GM21529 (cell line): ENCODE measurements at regions not wholly inside any gene's neighbourhood (a gene's known extent, or its start where the extent isn't known, plus 50 kb on each side); places are given as distances from the start of the nearest gene placed in this dataset.
A peak's percentile ranks its signal among the peaks of the same experiment; 100 is the strongest.

Source experiments
- ATAC-seq: cut with Tn5 transposase; IDR thresholded peaks from one replicate; pipeline ENCODE4 v1.9.1; 2021; ENCODE audit not compliant: unreplicated experiment

- no peak for ATAC-seq
Measured at GRCh38 chr6:77979204-77979603, 326.4 kb downstream of the MEI4 start.

- peak; percentile 85 for ATAC-seq
Measured at GRCh38 chr6:77986380-77987034, 333.7 kb downstream of the MEI4 start.

DNA sequence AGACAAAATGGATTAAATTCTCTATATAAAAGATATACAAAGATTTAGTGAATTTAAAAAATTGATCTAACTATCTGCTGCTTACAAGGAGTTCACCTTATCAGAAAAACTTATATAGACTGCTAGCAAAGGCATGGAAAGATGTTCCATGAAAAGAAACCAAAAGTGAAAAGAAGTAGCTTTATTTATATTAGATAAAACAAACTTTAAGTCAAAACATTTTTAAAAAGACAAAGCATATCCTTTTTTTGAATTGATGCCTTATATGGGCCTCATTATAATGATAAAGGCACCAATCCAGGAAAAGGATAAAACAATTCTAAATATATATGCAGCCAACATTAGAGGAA, 334.2 kb downstream of the MEI4 start:
- peak; percentile 30 for ATAC-seq

GRCh38 chr6:78010130-78010529, 357.3 kb downstream of the MEI4 start:
- ATAC-seq = no peak

- ATAC-seq = no peak
Measured at GRCh38 chr6:78020586-78020985, 367.7 kb downstream of the MEI4 start.

GRCh38 chr6:78025502-78025901, 372.7 kb downstream of the MEI4 start:
- no peak for ATAC-seq

GRCh38 chr6:78031228-78031627, 378.4 kb downstream of the MEI4 start:
- ATAC-seq = no peak

GRCh38 chr6:78059171-78059570, 406.3 kb downstream of the MEI4 start:
- no peak for ATAC-seq

GRCh38 chr6:78062993-78063392, 410.2 kb downstream of the MEI4 start:
- ATAC-seq = no peak

DNA sequence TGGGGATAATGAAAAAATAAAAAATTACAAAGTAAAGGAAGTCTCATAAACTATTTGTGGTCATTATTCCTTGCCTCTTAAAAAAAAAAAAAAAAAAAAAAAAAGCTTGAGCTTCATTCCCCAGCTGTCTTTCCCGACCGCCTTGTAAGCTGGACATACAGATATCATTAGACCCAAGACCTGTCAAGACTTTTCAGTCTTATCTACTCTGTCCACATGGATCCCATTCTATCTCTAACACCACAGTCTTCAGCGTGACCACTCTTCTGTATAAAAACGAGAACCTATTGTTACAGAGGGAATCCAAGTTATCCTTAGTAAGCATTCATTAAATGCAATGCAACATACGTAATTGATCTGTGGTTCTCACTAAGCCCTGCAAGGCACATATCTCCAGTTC, 423.5 kb downstream of the MEI4 start:
- no peak for ATAC-seq

DNA sequence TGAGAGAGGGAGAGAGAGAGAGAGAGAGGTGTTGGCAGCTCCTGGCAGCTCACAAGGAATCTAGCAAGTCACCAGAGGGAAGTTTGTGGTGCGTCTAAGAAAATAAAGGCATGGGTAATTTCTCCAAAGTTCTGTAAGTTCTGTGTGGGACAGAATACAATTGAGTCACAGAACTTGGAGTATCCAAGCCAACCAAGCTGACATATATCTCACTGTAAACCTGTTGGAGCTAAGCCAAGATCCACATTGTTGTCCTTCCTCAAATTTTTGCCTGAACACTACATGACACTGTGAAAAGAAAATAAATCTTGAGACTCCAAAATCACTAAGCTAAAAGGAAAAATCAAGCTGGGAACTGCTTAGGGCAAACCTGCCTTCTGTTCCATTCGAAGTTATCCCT, 436.7 kb downstream of the MEI4 start:
- ATAC-seq = no peak

DNA sequence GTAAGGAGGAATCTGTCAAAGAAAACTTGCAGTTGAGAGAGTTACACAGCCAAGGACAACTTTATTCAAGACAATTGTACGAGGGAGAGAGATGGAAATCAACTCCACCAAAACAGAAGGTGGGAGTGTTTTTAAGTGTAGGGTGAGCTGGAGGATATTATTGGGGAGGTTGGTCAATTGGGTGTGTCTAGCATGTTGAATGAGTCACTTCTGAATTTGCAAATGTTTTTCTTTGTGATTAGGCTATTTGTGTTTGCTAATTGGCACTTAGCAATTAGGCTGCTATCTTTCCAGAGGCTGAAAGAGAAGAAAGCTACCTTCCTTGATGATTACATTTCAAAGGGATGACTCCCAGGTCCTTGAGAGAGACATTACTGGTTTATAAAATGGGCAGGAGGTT, 441.1 kb downstream of the MEI4 start:
- ATAC-seq = no peak

DNA sequence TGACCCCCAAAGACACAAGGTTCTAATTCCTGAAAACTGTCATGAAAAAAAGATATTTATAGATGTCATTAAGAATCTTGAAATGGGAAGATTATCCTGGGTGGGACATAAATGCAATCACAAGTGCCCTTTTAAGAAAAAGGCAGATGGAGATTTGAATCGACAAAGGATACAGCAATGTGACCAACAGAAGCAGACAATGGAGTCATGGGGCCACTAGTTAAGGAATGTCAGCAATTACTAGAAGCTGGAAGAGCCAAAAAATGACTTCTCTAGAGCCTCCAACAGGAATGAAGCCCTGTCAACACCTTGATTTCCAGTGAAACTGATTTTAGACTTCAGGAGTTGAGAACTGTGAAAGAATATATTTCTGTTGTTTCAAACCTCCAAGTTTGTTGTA, 448.5 kb downstream of the MEI4 start:
- ATAC-seq = no peak

DNA sequence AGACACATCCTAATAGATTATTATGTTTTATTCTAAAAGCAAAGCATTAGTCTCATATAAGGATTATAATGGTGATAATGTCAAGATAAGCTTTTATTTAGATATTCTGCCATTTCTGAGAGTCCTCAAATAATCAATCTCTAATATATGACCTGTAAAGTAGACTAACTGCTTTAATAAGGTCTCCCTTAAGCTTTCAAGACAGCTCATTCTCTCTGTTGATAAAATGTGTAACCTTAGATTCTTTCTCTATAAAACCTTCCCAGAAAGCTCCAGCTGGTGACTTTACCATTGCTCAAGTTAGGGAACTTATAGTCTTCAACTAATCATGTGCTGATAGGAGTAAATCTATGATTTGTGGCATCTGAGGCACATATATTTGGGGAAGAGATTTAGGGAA, 457.8 kb downstream of the MEI4 start:
- ATAC-seq = no peak

DNA sequence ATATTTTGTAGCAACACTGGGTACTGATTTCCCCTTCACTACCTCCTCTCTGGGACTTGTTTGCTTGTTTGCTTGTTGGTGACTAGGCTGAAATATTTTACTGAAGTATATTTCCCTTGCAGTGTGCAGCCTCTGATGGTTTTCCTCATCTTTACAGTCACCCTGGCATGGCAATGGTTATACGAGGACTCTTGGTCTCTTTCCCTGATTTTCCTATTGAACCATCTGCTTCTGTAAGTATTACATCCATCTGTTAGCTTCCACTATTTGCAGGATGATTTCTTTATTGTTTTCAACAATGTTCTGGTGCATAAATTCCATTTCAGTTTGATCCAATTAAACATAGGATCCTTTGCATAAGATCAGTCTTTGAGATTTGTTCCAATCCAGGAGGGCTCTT, 465.1 kb downstream of the MEI4 start:
- no peak for ATAC-seq

DNA sequence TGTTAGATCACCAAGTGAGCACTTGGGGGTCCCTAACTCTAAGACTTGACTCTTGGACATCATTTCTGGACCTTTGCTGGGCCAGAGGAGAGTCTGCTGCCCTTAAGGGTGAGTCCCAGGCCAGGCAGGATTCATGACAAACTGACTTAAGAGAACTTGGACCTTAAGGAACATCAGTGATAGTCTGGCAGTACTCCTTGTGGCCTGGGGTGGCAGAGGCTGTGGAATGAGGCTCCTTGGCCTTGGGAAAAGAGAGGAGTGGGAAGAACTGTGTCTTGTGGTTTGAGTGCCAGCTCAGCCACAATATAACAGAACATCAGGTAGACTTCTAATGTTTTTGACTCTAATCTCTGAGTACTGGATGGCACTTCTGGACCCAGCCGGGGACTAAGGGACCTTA, 478.7 kb downstream of the MEI4 start:
- ATAC-seq = no peak

DNA sequence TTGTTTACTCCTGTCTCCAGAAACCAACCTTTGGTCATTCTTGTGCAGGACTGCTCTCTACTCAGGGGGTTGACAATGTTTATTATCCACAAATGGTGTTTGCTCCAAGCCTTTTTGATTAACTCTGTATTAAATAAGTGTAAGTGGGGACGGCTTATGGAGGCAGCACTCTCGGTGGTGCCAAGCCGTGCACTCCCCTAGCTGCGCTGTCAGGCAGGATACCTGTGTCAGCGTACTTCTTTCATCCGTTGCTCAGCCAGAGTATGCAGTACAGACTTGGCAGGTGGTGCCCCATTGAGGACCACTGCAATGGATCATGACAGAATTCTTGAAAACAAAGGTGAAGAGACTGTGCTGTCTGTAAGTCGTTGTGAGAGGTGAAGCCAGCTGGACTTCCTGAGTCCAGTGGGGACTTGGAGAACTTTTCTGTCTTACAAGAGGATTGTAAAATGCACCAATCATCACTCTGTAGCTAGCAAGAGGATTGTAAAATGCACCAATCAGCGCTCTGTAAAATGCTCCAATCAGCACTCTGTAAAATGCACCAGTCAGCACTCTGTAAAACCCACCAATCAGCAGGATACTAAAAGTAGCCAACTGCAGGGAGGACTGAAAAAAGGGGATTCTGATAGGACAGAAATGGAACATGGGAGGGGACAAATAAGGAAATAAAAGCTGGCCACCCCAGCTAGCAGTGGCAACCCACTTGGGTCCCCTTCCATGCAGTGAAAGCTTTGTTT, 480.0 kb downstream of the MEI4 start:
- no peak for ATAC-seq

DNA sequence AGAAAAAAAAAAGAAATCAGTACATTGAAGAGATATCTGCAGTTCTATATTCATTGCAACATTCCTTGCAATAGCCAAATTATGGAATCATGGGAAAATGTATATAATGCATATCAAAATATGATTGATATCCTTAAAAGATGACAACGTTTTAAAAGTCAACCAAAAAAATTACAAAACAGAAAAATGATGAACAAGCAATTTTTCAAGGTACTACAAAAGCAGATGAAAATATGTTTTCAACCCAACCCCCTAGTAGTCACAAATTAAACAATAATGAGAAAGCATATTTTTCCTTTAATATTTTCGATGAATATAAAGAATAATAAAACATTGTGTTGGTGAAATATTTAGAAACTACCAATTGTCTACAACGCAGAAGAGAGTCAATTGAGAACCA, 497.6 kb downstream of the MEI4 start:
- ATAC-seq = no peak

GRCh38 chr6:78153976-78154375, 501.1 kb downstream of the MEI4 start:
- no peak for ATAC-seq

DNA sequence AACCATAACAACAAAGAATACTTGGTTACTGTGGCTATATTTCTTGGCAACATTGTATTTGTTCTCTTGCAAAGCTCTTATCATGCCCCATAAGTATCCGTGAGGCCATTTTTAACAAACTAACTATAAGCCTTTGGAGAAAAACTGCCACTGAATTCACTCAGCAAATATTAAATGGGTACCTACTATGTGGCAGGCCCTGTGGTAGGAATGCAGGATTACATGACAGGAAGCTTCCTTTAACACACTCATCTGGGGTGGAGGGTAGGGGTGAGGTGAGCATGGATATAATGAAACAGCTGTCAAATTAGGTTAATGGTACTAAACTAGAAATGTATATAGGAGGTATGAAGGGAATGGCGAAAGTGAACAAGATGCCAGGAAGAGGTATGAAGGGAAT, 504.8 kb downstream of the MEI4 start:
- ATAC-seq = no peak

GRCh38 chr6:78188891-78189290, 536.1 kb downstream of the MEI4 start:
- no peak for ATAC-seq

- ATAC-seq = no peak
Measured at GRCh38 chr6:78192057-78192456, 539.2 kb downstream of the MEI4 start.

DNA sequence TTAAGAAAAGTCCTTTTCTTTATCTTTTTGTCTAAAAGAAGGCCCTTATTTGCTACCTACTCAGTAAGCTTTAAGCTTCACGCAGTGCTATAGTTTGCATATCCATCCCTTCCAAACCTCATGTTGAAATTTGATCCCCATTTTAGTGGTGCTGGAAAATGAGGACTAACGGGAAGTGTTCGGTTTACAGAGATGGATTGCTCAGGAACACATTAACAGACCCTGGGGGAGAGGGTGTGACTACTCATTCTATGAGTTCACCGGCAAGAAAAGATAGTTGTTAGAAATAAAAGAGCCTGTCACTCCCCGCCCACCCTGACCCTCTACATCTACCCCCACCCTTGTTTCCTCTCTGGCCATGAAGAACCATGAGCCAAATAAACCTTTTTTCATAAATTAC, 546.2 kb downstream of the MEI4 start:
- ATAC-seq = no peak
